ENCODE measurements at regions not wholly inside any gene's neighbourhood (a gene's known extent, or its start where the extent isn't known, plus 50 kb on each side); places are given as distances from the start of the nearest gene placed in this dataset.

DNA sequence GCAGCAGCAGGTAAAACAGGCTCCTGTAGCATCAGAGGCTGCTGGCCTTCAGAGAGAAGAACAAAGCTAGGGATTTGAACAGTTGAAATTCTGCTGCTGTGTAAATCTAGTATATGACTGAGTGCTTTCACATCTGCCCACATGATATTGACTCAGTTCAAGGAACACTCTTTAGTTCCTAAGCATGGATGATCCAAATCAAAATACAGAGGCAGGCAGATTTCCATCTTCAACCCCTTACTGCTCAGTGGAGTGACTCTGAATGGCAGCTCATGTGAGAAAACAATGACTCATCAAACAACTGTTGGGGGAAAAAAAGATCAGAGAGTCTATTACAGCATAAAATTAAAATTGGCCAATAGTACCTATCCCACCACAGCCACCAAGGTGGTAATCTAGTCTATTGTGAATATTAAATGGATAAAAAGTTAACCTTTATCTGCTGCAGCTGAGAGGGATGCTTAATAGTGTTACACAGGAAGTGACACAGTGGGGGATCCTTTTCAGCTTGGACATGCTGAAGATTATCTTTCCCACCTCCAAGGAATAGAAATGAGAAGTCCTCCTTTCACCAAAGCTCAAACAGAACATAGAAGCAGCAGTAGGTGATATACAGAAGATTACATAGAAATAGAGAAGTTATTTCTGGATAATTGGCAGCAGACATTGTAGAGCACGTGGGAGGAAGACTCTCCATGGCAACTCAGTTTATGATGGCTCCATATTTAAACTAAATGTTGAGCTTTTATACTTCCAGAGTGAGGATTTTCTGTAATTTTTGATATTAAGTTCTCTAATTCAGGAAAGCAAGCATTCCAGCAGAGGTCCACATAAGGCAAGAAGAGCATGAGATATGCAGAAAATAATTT lies 239.7 kb upstream of the ERCC4 start:
- no peaks in the 10 kb centered on the region for H3K36me3 ChIP-seq
- intact Hi-C loops (cut with DNase I): no loop called here
- no peak overlapping the region for H3K27ac ChIP-seq
- TF ChIP-seq, protein P1, sequence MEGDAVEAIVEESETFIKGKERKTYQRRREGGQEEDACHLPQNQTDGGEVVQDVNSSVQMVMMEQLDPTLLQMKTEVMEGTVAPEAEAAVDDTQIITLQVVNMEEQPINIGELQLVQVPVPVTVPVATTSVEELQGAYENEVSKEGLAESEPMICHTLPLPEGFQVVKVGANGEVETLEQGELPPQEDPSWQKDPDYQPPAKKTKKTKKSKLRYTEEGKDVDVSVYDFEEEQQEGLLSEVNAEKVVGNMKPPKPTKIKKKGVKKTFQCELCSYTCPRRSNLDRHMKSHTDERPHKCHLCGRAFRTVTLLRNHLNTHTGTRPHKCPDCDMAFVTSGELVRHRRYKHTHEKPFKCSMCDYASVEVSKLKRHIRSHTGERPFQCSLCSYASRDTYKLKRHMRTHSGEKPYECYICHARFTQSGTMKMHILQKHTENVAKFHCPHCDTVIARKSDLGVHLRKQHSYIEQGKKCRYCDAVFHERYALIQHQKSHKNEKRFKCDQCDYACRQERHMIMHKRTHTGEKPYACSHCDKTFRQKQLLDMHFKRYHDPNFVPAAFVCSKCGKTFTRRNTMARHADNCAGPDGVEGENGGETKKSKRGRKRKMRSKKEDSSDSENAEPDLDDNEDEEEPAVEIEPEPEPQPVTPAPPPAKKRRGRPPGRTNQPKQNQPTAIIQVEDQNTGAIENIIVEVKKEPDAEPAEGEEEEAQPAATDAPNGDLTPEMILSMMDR (IDR thresholded peaks at IDR 0.05): no peak
- no peak overlapping the region for H3K9ac ChIP-seq (ENCODE audit: low read depth in 2 of 2, low read length in 2 of 2)
- no peaks in the 10 kb centered on the region for H3K27me3 ChIP-seq
- no peaks in the 10 kb centered on the region for H3K4me1 ChIP-seq
- H3K9me3 ChIP-seq: no peaks in the 10 kb centered on the region
- DNase-seq: no peak
- no peak overlapping the region for H3K4me3 ChIP-seq

- no peaks in the 10 kb centered on the region for H3K27me3 ChIP-seq
- DNase-seq: no peak
- intact Hi-C loops (cut with DNase I): no loop called here
- H3K9me3 ChIP-seq: no peaks in the 10 kb centered on the region
- no peaks in the 10 kb centered on the region for H3K36me3 ChIP-seq
- no peak overlapping the region for H3K4me3 ChIP-seq
- TF ChIP-seq, protein P1 (IDR thresholded peaks at IDR 0.05): no peak
- no peak overlapping the region for H3K9ac ChIP-seq (ENCODE audit: low read depth in 2 of 2, low read length in 2 of 2)
- H3K4me1 ChIP-seq: no peaks in the 10 kb centered on the region
- H3K27ac ChIP-seq: no peak overlapping the region
Observed at GRCh38 chr16:13684819-13685563, 235.0 kb upstream of the ERCC4 start.

- TF ChIP-seq, protein P1 (IDR thresholded peaks at IDR 0.05): no peak
- H3K4me1 ChIP-seq: no peaks in the 10 kb centered on the region
- intact Hi-C loops (cut with DNase I): no loop called here
- H3K4me3 ChIP-seq: no peak overlapping the region
- H3K36me3 ChIP-seq: no peaks in the 10 kb centered on the region
- H3K9me3 ChIP-seq: no peaks in the 10 kb centered on the region
- no peak overlapping the region for H3K9ac ChIP-seq (ENCODE audit: low read depth in 2 of 2, low read length in 2 of 2)
- H3K27ac ChIP-seq: no peak overlapping the region
- H3K27me3 ChIP-seq: no peaks in the 10 kb centered on the region
- no peak for DNase-seq
Observed at GRCh38 chr16:13696017-13696416, 223.9 kb upstream of the ERCC4 start.

- Histone ChIP-seq H3K36me3 (no peaks in the 10 kb centered on the region), H3K27ac (no peak overlapping the region), H3K4me1 (no peaks in the 10 kb centered on the region), H3K9ac (ENCODE audit: low read depth in 2 of 2, low read length in 2 of 2) (no peak overlapping the region), H3K27me3 (no peaks in the 10 kb centered on the region), H3K9me3 (no peaks in the 10 kb centered on the region), H3K4me3 (no peak overlapping the region)
- intact Hi-C loops (cut with DNase I): no loop called here
- TF ChIP-seq, protein P1 (IDR thresholded peaks at IDR 0.05): no peak
- DNase-seq: no peak
Observed at GRCh38 chr16:13697013-13697412, 222.9 kb upstream of the ERCC4 start.

- no peak overlapping the region for H3K27ac ChIP-seq
- TF ChIP-seq, protein P1 (IDR thresholded peaks at IDR 0.05): no peak
- no peaks in the 10 kb centered on the region for H3K36me3 ChIP-seq
- intact Hi-C loops (cut with DNase I): no loop called here
- DNase-seq: no peak
- H3K4me3 ChIP-seq: no peak overlapping the region
- no peaks in the 10 kb centered on the region for H3K9me3 ChIP-seq
- H3K9ac ChIP-seq (ENCODE audit: low read depth in 2 of 2, low read length in 2 of 2): no peak overlapping the region
- no peaks in the 10 kb centered on the region for H3K27me3 ChIP-seq
- no peaks in the 10 kb centered on the region for H3K4me1 ChIP-seq
Observed at GRCh38 chr16:13697568-13697967, 222.4 kb upstream of the ERCC4 start.
